GM18502 (cell line): ENCODE measurements at regions not wholly inside any gene's neighbourhood (a gene's known extent, or its start where the extent isn't known, plus 50 kb on each side); places are given as distances from the start of the nearest gene placed in this dataset.

ENCODE experiments used
- ATAC-seq: cut with Tn5 transposase; IDR thresholded peaks from one replicate; pipeline ENCODE4 v1.9.1; 2021; ENCODE audit warnings: mild to moderate bottlenecking; ENCODE audit not compliant: unreplicated experiment, poor library complexity

DNA sequence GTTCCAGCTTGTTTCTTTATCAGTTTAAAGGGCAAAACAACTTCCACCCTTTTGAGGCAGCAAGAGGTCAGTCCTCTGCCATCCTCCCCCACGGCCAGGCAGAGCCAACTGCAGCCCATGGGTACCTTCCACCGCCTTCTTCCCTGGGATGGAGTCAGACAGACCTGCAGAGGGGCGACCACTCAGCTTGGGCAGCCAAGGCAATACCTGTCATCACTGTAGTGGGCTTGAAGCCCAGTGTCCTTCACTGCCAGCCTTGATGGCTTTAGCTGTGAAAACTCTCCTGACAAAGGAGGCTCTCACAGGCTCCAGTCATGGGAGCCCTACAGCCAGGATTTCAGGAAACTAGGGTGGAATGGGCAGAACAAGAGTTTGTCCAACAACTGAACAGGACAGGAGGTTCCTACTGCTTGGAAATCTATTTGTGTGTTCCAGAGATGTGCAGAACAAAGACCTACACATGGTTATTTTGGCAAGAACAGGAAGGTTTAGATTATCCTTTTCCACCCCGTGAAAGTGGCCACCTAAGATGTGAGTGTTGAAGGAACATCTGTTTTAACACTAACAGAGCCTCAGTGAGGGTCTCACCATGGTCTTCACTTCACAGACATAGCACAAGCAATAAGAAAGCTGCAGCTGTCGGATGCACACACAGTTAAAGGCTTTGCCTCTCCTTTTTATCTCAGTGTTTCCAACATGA, 93.9 kb upstream of the RMDN2 start:
- no peak for ATAC-seq

DNA sequence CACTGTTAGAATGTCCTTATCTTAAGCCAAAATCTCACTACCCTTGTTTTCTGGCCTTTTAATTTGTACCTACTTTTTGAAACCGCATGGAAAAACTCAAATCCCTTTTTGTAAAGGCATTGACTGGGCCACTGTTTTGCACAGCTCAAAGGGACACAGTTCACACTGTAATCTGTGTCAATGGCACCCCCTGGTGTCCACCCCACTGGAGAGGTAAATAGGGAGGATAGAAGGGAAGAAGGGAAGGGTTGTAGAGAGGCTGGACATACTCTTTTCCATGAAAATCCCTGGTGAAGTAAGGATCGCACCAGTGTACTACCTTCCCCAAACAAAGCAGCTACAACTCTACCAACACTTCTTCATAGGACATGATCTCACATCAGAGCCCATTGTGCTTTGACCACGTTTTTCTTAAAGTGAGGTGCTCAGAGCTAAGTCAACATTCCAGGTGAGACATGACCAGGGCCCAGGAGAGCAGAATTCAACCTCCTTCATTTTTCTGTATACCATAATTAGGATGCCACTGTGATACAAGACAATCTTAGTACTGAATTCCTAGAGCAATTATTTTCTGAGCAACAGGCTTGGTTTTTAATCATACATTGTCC, 92.4 kb upstream of the RMDN2 start:
- ATAC-seq: peak; percentile 57

DNA sequence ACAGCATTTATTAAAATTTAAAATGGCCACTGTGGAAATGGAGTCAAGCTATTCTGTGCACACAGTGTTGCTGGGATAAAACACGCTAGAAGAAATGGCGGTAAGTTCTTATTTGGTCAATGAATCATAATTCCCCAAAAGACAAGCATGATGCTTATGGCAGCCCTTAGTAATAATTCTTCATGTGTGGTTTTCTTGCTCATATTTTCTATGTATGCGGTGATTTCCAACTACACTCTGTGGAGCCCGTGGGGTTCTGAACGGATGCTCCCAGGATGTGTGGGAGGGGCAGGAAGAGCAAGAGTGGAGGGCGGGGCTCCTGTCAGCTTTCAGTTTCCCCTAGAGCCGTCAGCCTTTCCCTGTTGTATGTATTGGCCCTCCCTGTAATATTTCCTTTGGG, 91.7 kb upstream of the RMDN2 start:
- ATAC-seq: peak; percentile 50

DNA sequence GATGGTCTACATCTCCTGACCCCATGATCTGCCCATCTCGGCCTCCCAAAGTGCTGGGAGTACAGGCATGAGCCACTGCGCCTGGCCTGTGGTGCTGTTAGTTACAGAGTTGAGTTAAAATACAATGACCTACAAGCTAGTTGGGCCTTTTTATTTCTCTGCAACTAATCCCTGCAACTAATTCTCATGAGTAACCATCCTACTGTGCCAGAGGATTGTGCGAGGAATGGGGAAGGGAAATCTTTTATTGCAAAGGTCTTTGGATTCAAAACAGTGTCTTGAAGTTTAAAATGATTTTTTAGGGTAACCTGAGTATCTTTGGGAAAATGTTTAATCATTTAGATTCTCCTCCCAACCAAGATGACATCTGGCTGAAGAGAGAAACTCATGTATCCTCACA, 88.8 kb upstream of the RMDN2 start:
- ATAC-seq: no peak

DNA sequence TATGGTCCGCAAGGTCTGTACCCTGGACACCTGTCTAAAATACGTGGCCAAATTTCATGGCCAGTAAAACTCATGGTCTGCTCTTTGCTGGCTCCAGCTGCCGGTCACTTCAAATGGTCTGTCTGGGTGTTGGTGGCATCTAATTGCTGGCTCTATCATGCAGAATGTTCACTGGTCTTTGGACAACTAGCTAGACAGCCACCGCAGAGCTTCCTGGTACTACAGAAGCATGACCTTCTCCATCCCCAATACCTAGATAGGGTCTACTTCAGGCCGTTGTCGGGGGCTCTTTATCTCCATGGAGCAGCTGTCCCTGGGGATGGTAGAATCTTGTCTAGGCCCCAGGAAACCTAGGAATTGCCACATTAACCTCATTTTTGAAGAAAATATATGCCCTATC, 88.4 kb upstream of the RMDN2 start:
- no peak for ATAC-seq

DNA sequence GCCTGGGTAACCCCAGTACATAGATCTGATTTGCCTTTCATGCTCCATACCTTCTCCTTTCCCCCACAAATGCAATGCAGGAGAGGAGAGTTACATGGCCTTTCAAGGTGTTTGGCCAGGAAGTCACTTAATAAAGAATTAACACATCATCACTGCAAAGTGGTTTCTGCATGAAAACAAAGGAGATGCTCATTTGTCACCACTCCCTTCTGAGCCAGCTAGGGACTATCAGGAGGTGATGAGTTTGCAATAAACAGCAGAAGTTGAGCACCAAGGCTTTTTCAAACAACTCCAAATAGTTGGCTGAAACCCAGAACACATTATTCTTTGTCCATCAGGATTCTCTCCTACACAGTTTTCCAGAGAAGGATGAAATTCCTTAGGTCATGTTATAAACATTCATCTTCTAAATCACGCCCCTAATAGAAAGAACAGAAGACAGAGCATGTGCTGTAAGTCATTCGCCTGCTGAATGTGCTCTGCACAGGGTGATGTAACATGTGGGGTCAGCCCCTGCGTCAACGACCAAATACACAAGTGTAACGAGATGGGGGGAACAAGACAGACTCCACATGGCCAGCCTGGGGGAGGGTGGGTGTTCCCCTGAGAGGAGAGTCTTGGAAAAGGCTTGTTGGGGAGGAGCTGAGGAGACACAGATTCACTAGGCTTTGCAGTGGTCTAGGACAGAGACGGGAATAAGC, 87.3 kb upstream of the RMDN2 start:
- no peak for ATAC-seq

DNA sequence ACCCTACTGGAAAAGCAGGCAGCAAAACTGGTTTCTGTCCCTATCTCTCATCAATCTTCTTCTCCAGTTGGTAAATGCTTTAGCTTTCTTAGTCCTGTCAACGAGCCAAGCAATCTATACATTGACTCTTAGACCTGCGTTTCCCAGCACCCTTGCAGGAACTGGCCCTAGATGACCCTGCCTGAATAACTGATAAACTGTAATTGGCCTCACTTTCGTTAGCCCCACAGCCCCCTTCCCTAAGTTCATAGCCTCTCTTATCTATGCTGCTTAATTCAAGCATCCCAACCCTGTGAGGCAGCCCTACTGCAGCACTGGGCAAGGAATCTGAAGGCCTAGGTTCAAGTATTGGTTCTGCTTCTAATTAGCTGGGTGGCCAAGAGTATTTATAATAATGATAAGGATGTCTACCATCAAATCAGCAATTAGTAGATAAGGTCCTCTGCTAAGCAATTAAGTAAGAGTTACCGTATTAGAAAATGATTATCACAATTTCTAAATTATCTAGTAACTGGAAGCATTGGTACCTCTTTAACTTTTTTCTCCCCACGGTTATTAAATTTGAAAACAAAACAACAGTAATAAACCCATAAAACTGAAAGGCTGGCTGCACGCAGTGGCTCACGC, 86.4 kb upstream of the RMDN2 start:
- no peak for ATAC-seq

DNA sequence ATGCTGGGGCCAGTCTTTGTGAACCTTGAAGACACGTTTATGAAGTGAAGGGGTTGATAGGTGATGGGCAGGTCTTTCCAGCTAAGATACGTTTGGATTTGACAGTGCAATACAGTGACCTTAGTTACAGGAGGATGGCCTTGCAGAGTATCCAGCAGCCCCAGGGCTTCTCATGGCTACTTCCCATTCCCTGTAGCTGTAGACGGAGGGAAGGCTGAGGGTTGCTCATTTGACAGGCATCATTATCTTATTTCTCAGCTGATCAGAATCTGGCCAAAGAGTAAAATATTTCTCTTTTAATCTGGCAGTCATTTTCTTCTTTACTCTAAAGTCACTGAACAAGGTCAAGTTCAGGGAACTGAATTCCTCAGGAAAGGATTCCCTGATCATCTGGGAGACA, 85.1 kb upstream of the RMDN2 start:
- ATAC-seq: no peak

DNA sequence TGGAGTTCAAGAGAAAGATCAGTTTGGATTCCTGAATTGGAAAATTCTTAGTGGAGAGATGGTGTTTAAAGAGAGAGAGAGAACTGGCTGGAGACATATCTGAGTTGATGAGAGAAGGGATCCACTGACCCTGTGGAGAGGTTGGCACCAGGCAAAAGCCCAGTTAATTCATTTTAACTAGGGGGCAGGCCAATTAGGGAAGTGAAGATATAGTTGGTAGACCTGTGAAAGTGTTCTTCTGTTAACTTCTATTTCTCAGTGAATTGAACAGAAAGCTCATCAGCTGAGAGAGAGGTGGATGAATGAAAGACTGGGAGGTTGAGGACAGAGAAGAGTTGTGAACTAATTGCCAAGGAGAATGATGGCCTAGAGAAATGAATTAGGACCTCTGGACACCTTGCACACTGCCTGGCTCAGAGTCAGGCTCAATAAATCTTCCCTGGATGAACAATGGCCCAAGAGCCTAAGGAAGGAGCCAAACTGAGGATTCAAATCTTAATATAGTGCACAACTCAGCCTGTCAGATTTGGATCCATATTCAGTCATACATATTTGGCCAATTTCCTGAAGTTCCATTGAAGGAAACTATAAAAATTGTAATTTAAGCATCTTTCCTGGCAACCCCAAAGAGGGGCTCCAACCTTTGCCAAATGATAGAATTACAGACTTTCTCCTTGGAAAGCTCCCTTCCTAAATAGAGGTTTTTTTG, 82.2 kb upstream of the RMDN2 start:
- no peak for ATAC-seq

DNA sequence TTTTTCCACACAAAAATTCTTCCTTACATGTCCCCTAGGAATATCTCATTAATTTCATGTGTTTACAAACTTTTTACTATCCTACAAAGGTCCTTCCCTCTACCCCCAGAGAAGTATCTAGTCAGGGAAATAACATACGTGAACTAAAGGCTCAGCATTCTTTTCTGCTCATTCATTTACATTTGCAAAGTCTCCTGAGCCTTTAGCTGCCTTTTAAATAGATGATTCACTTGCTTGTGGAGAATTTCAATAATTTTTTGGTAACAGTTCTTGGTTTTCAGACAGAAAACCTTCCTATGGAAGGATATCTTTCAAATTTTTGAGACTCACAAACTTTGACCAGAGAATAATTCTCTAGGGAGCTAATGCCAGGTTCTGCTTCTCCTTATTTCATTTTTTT, 81.5 kb upstream of the RMDN2 start:
- no peak for ATAC-seq

DNA sequence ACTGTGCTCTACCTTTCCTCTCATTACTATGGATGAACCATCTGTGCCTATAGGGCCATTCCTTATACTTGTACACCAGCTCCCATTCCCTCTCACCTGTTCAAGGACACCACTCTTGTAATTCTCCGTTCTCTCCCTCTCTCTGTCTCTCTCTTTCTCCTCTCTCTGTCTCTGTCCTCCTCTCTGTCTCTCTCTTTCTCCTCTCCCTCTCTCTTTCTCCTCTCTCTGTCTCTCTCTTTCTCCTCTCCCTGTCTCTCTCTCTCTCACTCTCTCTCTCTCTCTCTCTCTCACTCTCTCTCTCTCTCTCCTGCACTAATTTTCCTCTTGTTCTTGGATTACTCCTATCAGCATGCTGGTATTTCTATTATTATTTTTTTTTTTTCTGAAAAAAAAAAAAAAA, 78.9 kb upstream of the RMDN2 start:
- no peak for ATAC-seq

DNA sequence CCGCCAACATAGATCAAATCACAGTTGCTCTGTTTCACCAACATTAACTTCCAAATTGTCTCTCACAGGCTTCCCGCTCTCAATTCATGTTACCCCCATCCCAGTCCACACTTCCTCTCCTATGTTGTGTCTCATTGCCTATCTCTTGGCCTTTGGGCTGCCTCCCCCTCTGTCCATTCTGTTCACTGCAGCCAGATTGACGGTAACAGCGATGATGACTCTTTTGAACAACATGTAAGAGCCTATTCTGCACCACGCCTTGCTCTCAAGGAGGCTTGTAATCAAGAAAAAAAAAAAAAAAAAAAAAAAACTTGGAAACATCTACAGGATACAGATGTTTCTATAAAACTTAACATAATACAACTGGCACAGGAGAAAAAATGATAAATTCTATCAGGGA, 77.3 kb upstream of the RMDN2 start:
- ATAC-seq: no peak

DNA sequence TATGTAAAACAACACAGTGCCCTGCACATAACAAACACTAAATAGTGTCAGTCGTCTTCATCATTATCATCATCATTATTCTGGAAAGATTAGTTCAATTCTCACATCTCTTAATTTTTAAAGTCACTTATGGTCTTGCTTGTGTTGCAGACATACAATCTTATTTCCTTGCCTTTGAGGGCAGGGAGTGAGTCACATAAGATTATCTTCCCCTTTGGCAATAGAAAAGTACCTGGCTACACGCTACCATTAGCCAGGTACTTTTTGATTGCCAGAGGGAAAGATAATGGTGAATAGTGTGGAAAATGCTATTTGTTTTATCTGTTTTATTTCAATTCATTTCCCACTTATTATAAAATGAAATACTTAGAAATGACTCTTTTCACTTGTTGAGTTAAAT, 76.6 kb upstream of the RMDN2 start:
- ATAC-seq: no peak

DNA sequence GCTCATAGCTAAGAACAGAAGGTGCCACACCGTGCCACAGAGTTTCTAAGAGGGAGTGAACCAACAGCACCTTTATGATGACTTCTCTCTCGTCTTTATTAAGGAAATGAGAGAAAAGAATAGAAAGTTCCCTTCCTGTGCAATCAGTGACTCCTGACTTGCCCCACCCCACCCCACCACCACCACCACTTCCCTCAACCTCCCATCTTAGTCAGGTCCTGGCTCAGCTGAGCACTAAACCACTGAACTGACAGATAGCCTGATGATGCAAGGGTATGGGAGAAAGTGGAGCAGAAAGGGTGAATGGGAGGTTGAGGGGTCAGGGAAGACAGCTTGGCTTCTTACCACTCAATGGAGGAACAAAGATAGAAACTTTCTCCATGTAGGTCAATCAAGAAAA, 75.2 kb upstream of the RMDN2 start:
- ATAC-seq: no peak

DNA sequence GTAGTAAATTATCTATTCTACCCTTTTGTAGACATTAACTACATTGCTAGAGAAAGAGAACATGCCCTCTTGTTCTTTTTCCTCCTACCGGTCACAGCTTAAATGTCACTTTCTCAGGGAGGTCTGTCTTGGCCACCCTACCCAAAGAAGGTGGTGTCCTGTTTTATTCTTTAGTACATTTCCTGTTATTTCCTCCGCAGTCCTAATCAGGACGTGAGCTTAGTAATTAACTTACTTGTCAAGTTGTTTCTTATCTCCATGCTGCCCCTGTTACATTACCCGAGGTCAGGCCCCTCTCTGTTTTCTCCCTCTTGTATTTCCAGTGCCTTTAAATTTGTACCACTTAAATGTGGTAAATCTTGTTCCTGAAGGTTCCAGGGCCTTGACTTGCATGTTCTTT, 73.7 kb upstream of the RMDN2 start:
- peak; percentile 24 for ATAC-seq

DNA sequence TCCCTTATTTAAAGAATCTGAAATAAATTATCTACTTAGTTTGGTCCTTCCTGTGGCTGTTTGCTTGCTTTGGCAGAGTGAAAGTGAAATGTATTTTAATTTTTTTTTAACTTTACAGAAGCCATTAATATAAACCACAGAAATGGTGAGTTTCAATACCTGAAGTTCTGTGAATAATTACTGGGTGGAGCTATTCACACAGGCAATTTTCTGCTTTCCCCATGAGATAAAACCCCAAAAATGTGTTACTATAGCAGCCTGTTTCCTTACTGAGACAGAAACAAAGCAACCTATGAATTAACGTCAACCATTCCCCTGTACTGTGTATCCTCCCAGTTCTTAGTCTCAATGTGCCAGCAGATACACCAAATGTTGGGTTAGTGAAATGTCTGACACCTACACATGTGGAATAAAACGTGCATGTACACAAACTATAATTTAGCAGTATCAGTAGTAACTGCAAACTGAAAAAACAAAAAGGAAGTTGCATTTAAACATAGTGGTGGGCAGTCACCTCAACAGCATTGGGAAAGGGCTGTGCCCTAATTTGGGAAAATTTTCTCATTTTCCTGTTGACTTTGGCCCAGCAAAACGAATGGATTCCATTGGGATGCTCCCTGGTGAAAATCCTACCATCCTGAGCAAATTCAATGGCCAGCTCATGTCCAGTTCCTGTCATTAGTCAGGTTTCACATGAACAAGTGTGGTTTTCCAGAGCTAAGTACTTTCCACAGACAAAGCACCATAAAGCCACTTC, 73.1 kb upstream of the RMDN2 start:
- ATAC-seq: peak; percentile 75

DNA sequence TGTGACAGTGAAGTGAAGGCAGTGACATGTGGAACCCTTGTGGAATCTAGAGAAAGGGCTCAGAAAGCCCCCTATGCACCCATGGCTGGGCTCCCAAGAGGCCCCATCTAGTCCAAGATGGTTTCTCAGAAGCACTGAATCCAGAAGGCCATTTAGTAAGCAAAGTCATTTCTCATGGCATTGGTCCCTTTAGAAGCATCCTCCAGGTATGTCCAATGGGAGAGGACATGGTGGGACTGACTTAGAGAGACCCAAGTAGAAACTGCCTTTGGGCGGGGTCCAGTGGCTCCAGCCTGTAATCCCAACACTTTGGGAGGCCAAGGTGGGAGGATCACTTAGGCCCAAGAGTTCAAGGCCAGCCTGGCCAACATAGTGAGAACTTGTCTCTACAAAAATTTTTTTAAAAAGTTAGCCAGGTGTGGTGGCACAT, 72.5 kb upstream of the RMDN2 start:
- ATAC-seq: no peak

DNA sequence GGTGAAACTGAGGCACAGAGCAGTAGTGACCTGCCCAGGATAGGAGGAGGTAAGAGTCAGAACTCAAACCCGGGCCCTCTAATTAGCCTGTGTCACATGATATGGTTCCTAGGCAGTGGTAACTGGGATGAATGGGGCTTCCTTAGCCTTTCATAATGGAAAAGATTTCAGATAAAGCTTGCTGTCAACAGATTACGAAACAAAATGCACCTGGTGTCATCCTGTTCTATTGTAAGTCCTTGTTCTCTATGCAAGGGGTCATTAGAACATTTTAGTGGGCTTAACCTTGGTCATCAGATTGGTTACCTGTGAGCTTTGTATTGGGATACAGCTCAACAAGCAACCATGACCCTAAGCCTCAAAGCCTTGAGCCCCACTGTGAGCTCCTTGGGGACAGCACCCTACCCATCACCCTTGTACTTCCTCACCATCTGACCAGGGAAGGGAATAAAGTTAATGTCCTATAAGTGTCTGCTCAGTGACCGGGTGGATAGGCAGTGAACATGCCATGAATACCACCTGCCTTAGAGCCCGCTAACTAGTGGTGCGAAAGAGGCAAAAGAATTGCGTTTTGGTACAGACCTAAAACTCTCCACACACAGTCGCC, 70.3 kb upstream of the RMDN2 start:
- ATAC-seq: no peak

DNA sequence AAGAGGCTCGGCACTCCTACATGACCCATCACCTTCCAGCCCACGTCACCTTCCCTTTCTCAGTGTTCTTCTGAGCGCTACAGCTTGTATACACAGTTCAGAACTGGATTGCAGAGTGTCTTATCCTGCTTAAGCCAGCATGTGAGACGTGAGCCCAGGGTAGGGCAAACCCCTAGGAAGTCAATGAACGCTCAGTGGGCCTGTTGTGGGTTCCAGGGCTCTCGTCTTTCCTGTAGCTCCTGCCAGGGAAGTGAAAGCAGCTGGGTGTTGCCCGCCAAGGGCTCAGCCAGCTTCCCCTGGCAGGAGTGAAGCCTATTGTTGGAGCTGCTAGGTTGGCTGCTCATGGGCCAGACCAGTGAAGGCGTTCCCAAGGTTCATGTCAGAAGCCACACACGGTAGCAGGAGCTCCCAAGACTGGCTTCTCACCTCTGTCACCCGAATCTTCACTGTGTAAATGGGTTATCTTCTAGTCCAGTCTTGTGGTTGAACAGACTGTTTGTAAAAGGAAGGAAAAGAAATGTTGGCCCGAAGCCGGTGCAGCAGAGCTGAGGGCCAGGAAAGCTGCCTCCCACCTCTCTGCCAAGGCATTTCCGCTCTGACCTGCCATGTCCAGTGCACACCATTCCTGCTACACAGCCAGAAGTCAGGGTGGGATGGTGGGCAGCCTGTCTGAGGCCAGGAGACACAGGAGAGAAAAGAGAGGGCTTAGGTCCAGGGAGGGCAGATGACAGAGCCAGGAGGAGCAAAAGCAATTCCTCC, 69.6 kb upstream of the RMDN2 start:
- ATAC-seq: no peak
